K562 (cell line): ENCODE measurements at regions not wholly inside any gene's neighbourhood (a gene's known extent, or its start where the extent isn't known, plus 50 kb on each side); places are given as distances from the start of the nearest gene placed in this dataset.
"Not testable (repeated sequence)": the region's sequence is repeated elsewhere in the genome, so short reads cannot be mapped to it uniquely, and the experiment has no call there.

Source experiments
- ATAC-seq: fragments of 200-7000 bp; cut with Tn5 transposase; 3 replicates; pipeline ENCODE4 v1.9.1; 2020; ENCODE audit warnings: moderate library complexity
- BruUV-seq: library from RNA; stranded (reverse); fragments of 400-500 nt; replicated peaks from 2 replicates; lab custom pipeline; 2021; lab: Mats Ljungman, UMichigan
- CTCF ChIA-PET: fragments of 300-600 bp; formaldehyde crosslinking; extraction: SDS; loops from one replicate; lab custom pipeline; 2021; ENCODE audit warnings: low intra/inter-chr PET ratio; lab: Yijun Ruan, JAX
- POLR2A ChIA-PET: fragments of 300-600, 350-650 bp; sonication (Branson Sonifier 250); formaldehyde crosslinking; extraction: SDS; loops from one replicate; lab custom pipeline; 2021; ENCODE audit warnings: antibody characterized with exemption, inconsistent platforms; lab: Yijun Ruan, JAX
- DNase-seq, 4 experiments: peaks; one replicate each; pipeline versions ENCODE4 v3.0.0 to v3.0.0-alpha.2; 2011 to 2018; ENCODE audit warnings: low spot score in 3 of 4, mixed read lengths in 3 of 4; ENCODE audit errors: extremely low read depth in 1 of 4
- FAIRE-seq: peaks from 2 replicates; lab custom pipeline; 2011; peaks lifted over from hg19 to GRCh38; lab: Jason Lieb, UNC
- H2AFZ ChIP-seq: 2 replicates; pipeline ENCODE4 v1.6.0; 2011; ENCODE audit warnings: low read depth, low read length, control low read depth, inconsistent platforms
- H3K27ac ChIP-seq: fragments of 200-600 bp; 3 replicates; pipeline ENCODE4 v1.8.0; 2011; ENCODE audit warnings: low read depth, mild to moderate bottlenecking, control low read depth, inconsistent platforms, low read length, moderate library complexity, mixed read lengths; ENCODE audit errors: extremely low read depth
- H3K27me3 ChIP-seq, 2 experiments: fragments of 300-600 bp in 1 of 2; 2 replicates in 1 of 2; 3 replicates in 1 of 2; pipeline versions ENCODE4 v1.6.0 to v1.8.0; 2011; ENCODE audit warnings: inconsistent platforms in 2 of 2, low read length in 2 of 2, mild to moderate bottlenecking in 1 of 2, mixed read lengths in 1 of 2, moderate library complexity in 1 of 2; ENCODE audit not compliant: control insufficient read depth in 2 of 2, insufficient read depth in 2 of 2
- H3K36me3 ChIP-seq: fragments of 300-600 bp; 3 replicates; pipeline ENCODE4 v1.8.0; 2011; ENCODE audit warnings: mild to moderate bottlenecking, low read length, inconsistent platforms; ENCODE audit not compliant: control insufficient read depth, insufficient read depth
- H3K4me1 ChIP-seq, 2 experiments: fragments of 200-600 bp in 1 of 2; replicated peaks in 1 of 2; 2 replicates in 1 of 2; 3 replicates in 1 of 2; pipeline versions ENCODE4 v1.5.1 to v1.8.0; 2011; ENCODE audit warnings: inconsistent platforms in 2 of 2, low read length in 2 of 2, mild to moderate bottlenecking in 1 of 2, mixed read lengths in 1 of 2, moderate library complexity in 1 of 2; ENCODE audit not compliant: control insufficient read depth in 2 of 2, insufficient read depth in 2 of 2
- H3K4me2 ChIP-seq: 2 replicates; pipeline ENCODE4 v1.6.1; 2011; ENCODE audit warnings: low read length, control low read depth, inconsistent platforms, mixed read lengths; ENCODE audit not compliant: insufficient read depth
- H3K4me3 ChIP-seq: fragments of 200-600 bp; sonication (generic), shearing (Covaris generic); 2 replicates; pipeline ENCODE4 v1.5.1; 2016; ENCODE audit warnings: control low read depth, inconsistent platforms
- H3K79me2 ChIP-seq: fragments of 200-600 bp; 3 replicates; pipeline ENCODE4 v1.8.0; 2011; ENCODE audit warnings: low read length, inconsistent platforms; ENCODE audit not compliant: control insufficient read depth, insufficient read depth
- H3K9ac ChIP-seq, 2 experiments: 2 replicates each; pipeline versions ENCODE4 v1.6.0 to v1.6.1; 2011; ENCODE audit warnings: low read depth in 2 of 2, low read length in 2 of 2, control low read depth in 1 of 2, inconsistent platforms in 1 of 2, mild to moderate bottlenecking in 1 of 2, mixed read lengths in 1 of 2; ENCODE audit not compliant: insufficient read depth in 1 of 2
- H3K9me1 ChIP-seq: one replicate; pipeline ENCODE4 v1.6.0; 2011; ENCODE audit warnings: inconsistent platforms, mild to moderate bottlenecking, low read length, moderate library complexity; ENCODE audit not compliant: control insufficient read depth, insufficient read depth
- H3K9me3 ChIP-seq: replicated peaks from 2 replicates; pipeline ENCODE4 v1.5.1; 2011; ENCODE audit warnings: low read depth, low read length, inconsistent platforms; ENCODE audit not compliant: control insufficient read depth, insufficient read depth
- H4K20me1 ChIP-seq: replicated peaks from 2 replicates; pipeline ENCODE4 v1.6.1; 2011; ENCODE audit warnings: low read length, inconsistent platforms, mixed read lengths; ENCODE audit not compliant: control insufficient read depth, insufficient read depth
- ARID1B ChIP-seq: fragments of 450-650 bp; IDR thresholded peaks from 2 replicates; pipeline ENCODE4 v1.6.1; 2016; ENCODE audit warnings: antibody characterized with exemption, mild to moderate bottlenecking, inconsistent platforms
- CSDE1 ChIP-seq, 2 experiments: fragments of 450-650 bp; IDR thresholded peaks; 2 replicates each; pipeline ENCODE4 v1.6.1; 2016; ENCODE audit warnings: mild to moderate bottlenecking in 1 of 2
- HMGN3 ChIP-seq: IDR thresholded peaks from 2 replicates; pipeline ENCODE4 v1.6.1; 2011; ENCODE audit warnings: borderline replicate concordance, low read depth, mild to moderate bottlenecking, mixed read lengths, low read length; ENCODE audit not compliant: insufficient read length; ENCODE audit errors: extremely low read depth
- KHSRP ChIP-seq: fragments of 450-650 bp; IDR thresholded peaks from 2 replicates; pipeline ENCODE4 v1.6.1; 2017
- MTA2 ChIP-seq: fragments of 450-650 bp; IDR thresholded peaks from 2 replicates; pipeline ENCODE4 v1.6.1; 2016; ENCODE audit warnings: low read depth
- NRF1 ChIP-seq, 2 experiments: fragments of 450-650 bp; IDR thresholded peaks in 1 of 2; conservative IDR thresholded peaks in 1 of 2; 2 replicates each; pipeline ENCODE4 v1.6.1; 2014; ENCODE audit warnings: mild to moderate bottlenecking in 2 of 2
- PKNOX1 ChIP-seq: fragments of 450-650 bp; IDR thresholded peaks from 2 replicates; pipeline ENCODE4 v1.6.1; 2016
- SMC3 ChIP-seq: conservative IDR thresholded peaks from 2 replicates; pipeline ENCODE4 v1.6.1; 2011; ENCODE audit warnings: low read depth, low read length, improper control_type of control experiment; ENCODE audit not compliant: insufficient read depth
- ZNF121 ChIP-seq: sonication (generic); formaldehyde crosslinking; conservative IDR thresholded peaks from 2 replicates; pipeline ENCODE4 v1.8.0; 2022; ENCODE audit warnings: missing genetic modification reagents
- ZNF778 ChIP-seq: fragments of 450-650 bp; formaldehyde crosslinking; IDR thresholded peaks from 2 replicates; pipeline ENCODE4 v1.4.0; 2020; ENCODE audit warnings: mild to moderate bottlenecking, moderate library complexity
- WGBS: fragments of 100-300 bp; shearing (Covaris generic); methylation state at CpG from one replicate; pipeline ENCODE4 v1.1.6; 2016; ENCODE audit warnings: low coverage, mixed read lengths; ENCODE audit not compliant: insufficient coverage; ENCODE audit errors: missing lambda C conversion rate; 5-methylcytosine and 5-hydroxymethylcytosine counted together
- in situ Hi-C: fragments of 300-500 bp; cut with MboI; formaldehyde crosslinking; loops from 4 replicates; pipeline ENCODE4 v1.15.0; 2018; ENCODE audit warnings: inconsistent platforms, mixed read lengths
- intact Hi-C: fragments of 100-400 bp; cut with micrococcal nuclease; formaldehyde crosslinking; loops from 2 replicates; pipeline ENCODE4 v1.14.2; 2022

GRCh38 chr11:29056487-29056886 is 948.3 kb downstream of the METTL15 start:
- H4K20me1 ChIP-seq, H2AFZ ChIP-seq, FAIRE-seq, POLR2A ChIA-PET, CTCF ChIA-PET, H3K79me2 ChIP-seq, intact Hi-C loops, H3K27me3 ChIP-seq, DNase-seq, ATAC-seq, H3K9me3 ChIP-seq, H3K27ac ChIP-seq, in situ Hi-C loops, H3K9ac ChIP-seq, BruUV-seq, H3K4me2 ChIP-seq, H3K4me1 ChIP-seq, H3K4me3 ChIP-seq, H3K9me1 ChIP-seq, H3K36me3 ChIP-seq: not testable (repeated sequence)
- 0% methylated on average over 2 of the region's 2 CpGs for WGBS

GRCh38 chr11:29051935-29052334 is 943.7 kb downstream of the METTL15 start:
- TF ChIP-seq CSDE1 (IDR thresholded peaks at IDR 0.05), result no peak
- TF ChIP-seq MTA2, result no peak
- no peak for TF ChIP-seq PKNOX1
- no peak for TF ChIP-seq ZNF778 (CRISPR knock-in tag)
- no peak for TF ChIP-seq HMGN3
- TF ChIP-seq SMC3, result no peak
- TF ChIP-seq NRF1 (conservative IDR thresholded peaks at IDR 0.05 in 1 of 2, IDR thresholded peaks at IDR 0.05 in 1 of 2), result no peak
- no peak for TF ChIP-seq KHSRP
- no peak for TF ChIP-seq ZNF121
- TF ChIP-seq ARID1B, result no peak
- no peaks in the 10 kb centered on the region for H3K36me3 ChIP-seq
- no peaks in the 10 kb centered on the region for H3K9me3 ChIP-seq
- WGBS, result 0% methylated on average over 1 of the region's 1 CpG
- no peak overlapping the region for H3K4me3 ChIP-seq
- no peaks in the 10 kb centered on the region for H3K27me3 ChIP-seq
- H3K9me1 ChIP-seq, result no peaks in the 10 kb centered on the region
- BruUV-seq, result no TSS peak
- in situ Hi-C loops, result no loop called here
- ATAC-seq (no peak), DNase-seq (no peak), FAIRE-seq (no peak)
- POLR2A ChIA-PET, result interaction anchor here (0.6 kb wide), 1 partner anchor 373 kb away, joined by 3 read pairs; no protein-coding TSS in a partner anchor
- H4K20me1 ChIP-seq, result no peaks in the 10 kb centered on the region
- H3K79me2 ChIP-seq, result no peaks in the 10 kb centered on the region
- no peak overlapping the region for H3K9ac ChIP-seq
- no peaks in the 10 kb centered on the region for H3K4me1 ChIP-seq
- no peak overlapping the region for H2AFZ ChIP-seq
- no peak overlapping the region for H3K4me2 ChIP-seq
- intact Hi-C loops, result no loop called here
- CTCF ChIA-PET, result no interaction called here
- H3K27ac ChIP-seq, result no peak overlapping the region

- in situ Hi-C loops, CTCF ChIA-PET: not testable (repeated sequence)
Observed at GRCh38 chr11:29050962-29051361, 942.8 kb downstream of the METTL15 start.

More at GRCh38 chr11:29050962-29051361, 942.8 kb downstream of the METTL15 start:
- H3K4me3 ChIP-seq, H4K20me1 ChIP-seq, H3K9me1 ChIP-seq, FAIRE-seq, H3K36me3 ChIP-seq, intact Hi-C loops, H3K9me3 ChIP-seq, ATAC-seq, H3K79me2 ChIP-seq, H3K27me3 ChIP-seq, H2AFZ ChIP-seq, H3K4me2 ChIP-seq, H3K27ac ChIP-seq, BruUV-seq, DNase-seq, H3K9ac ChIP-seq, H3K4me1 ChIP-seq, POLR2A ChIA-PET: not testable (repeated sequence)
- WGBS, result 2% methylated on average over 10 of the region's 11 CpGs
